Effector memory CD8-positive, alpha-beta T cell (primary cell): ENCODE measurements at regions not wholly inside any gene's neighbourhood (a gene's known extent, or its start where the extent isn't known, plus 50 kb on each side); places are given as distances from the start of the nearest gene placed in this dataset.

ENCODE experiments used
- ATAC-seq: fragments of 150-1000 bp; cut with Tn5 transposase; replicated peaks from 2 replicates; pipeline ENCODE4 v1.10.0; 2021; ENCODE audit warnings: mild to moderate bottlenecking, moderate library complexity
- DNase-seq, 3 experiments: peaks; one replicate each; pipeline ENCODE4 v3.0.0; 2021
- H3K27ac Mint-ChIP-seq, 2 donors: one replicate each; pipeline ENCODE4 v1.8.0; 2022; ENCODE audit warnings: mild to moderate bottlenecking in 2 of 2, mixed read lengths in 2 of 2, moderate library complexity in 2 of 2
- H3K27me3 Mint-ChIP-seq, 2 donors: one replicate each; pipeline ENCODE4 v1.8.0; 2022; ENCODE audit warnings: mixed read lengths in 2 of 2
- H3K36me3 Mint-ChIP-seq: one replicate; pipeline ENCODE4 v1.8.0; 2022; ENCODE audit warnings: mild to moderate bottlenecking, moderate library complexity, mixed read lengths; ENCODE audit not compliant: insufficient read depth
- H3K4me1 Mint-ChIP-seq, 2 donors: one replicate each; pipeline ENCODE4 v1.8.0; 2022; ENCODE audit warnings: low read depth in 2 of 2, mixed read lengths in 2 of 2
- H3K4me3 Mint-ChIP-seq, 2 donors: one replicate each; pipeline ENCODE4 v1.8.0; 2022; ENCODE audit warnings: mild to moderate bottlenecking in 2 of 2, mixed read lengths in 2 of 2, moderate library complexity in 2 of 2
- H3K9me3 Mint-ChIP-seq, 2 donors: one replicate each; pipeline ENCODE4 v1.8.0; 2022; ENCODE audit warnings: mixed read lengths in 2 of 2

DNA sequence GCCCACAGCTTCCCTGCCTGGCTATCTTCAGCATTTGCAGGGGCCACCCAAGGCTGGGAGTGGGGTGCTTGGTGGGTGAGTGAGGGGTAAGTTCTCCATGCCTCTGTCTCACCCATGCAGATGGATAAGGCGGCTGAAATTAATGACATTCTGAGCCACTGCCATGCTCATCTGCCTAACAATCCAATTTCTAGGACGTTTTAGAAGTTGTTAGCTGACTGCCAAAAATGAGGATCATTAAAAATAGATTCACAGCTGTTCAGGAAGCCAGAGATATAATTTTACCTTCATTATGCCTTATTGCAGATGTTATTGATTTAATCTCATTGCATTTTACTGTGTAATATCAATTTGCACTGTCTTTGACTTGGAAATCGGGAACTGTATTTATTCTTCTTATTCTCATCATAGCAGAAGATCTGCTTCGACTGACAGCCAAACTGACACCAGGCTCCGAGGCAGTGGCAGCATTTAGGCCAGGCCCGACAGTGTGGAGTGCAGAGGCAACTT, 334.4 kb upstream of the NPVF start:
- Mint-ChIP-seq H3K27ac (no peak overlapping the region), H3K27me3 (peaks cover 30 to 43% of the 10 kb centered on the region in 2 donors), H3K4me3 (no peak overlapping the region), H3K4me1 (peaks cover 0 to 7% of the 10 kb centered on the region in 2 donors), H3K9me3 (no peaks in the 10 kb centered on the region), H3K36me3 (no peaks in the 10 kb centered on the region)
- ATAC-seq (no peak), DNase-seq (no peak)

- Mint-ChIP-seq H3K4me3 (no peak overlapping the region), H3K27me3 (peaks cover 30 to 40% of the 10 kb centered on the region in 2 donors), H3K4me1 (peaks cover 0 to 7% of the 10 kb centered on the region in 2 donors), H3K36me3 (no peaks in the 10 kb centered on the region), H3K9me3 (no peaks in the 10 kb centered on the region), H3K27ac (no peak overlapping the region)
- DNase-seq, result no peak
- ATAC-seq, result no peak
Measured at GRCh38 chr7:25565002-25565401, 336.7 kb upstream of the NPVF start.

GRCh38 chr7:25565949-25566348, 337.7 kb upstream of the NPVF start:
- DNase-seq, result peak; percentile 45 to 70 (median 52)
- Mint-ChIP-seq H3K4me3 (no peak overlapping the region), H3K9me3 (no peaks in the 10 kb centered on the region), H3K36me3 (no peaks in the 10 kb centered on the region), H3K4me1 (peaks cover 0 to 7% of the 10 kb centered on the region in 2 donors), H3K27ac (no peak overlapping the region), H3K27me3 (peaks cover 25 to 30% of the 10 kb centered on the region in 2 donors)
- peak; percentile 53 for ATAC-seq

- peaks cover 14 to 16% of the 10 kb centered on the region in 2 donors for H3K27me3 Mint-ChIP-seq
- no peak overlapping the region for H3K4me3 Mint-ChIP-seq
- ATAC-seq, result no peak
- H3K36me3 Mint-ChIP-seq, result no peaks in the 10 kb centered on the region
- H3K4me1 Mint-ChIP-seq, result peaks cover 0 to 7% of the 10 kb centered on the region in 2 donors
- no peak overlapping the region for H3K27ac Mint-ChIP-seq
- DNase-seq, result no peak
- no peaks in the 10 kb centered on the region for H3K9me3 Mint-ChIP-seq
Measured at GRCh38 chr7:25567430-25567829, 339.1 kb upstream of the NPVF start.

- no peaks in the 10 kb centered on the region for H3K36me3 Mint-ChIP-seq
- peaks cover 13 to 19% of the 10 kb centered on the region in 2 donors for H3K27me3 Mint-ChIP-seq
- ATAC-seq (no peak), DNase-seq (no peak)
- H3K9me3 Mint-ChIP-seq, result no peaks in the 10 kb centered on the region
- no peak overlapping the region for H3K4me3 Mint-ChIP-seq
- peaks cover 0 to 7% of the 10 kb centered on the region in 2 donors for H3K4me1 Mint-ChIP-seq
- H3K27ac Mint-ChIP-seq, result no peak overlapping the region
Measured at GRCh38 chr7:25569765-25570164, 341.5 kb upstream of the NPVF start.

- ATAC-seq, result no peak
- no peak for DNase-seq
- H3K4me1 Mint-ChIP-seq, result no peaks in the 10 kb centered on the region
- H3K36me3 Mint-ChIP-seq, result no peaks in the 10 kb centered on the region
- no peak overlapping the region for H3K4me3 Mint-ChIP-seq
- no peak overlapping the region for H3K27ac Mint-ChIP-seq
- H3K9me3 Mint-ChIP-seq, result no peaks in the 10 kb centered on the region
- H3K27me3 Mint-ChIP-seq, result peaks cover 15 to 29% of the 10 kb centered on the region in 2 donors
Measured at GRCh38 chr7:25572423-25572822, 344.1 kb upstream of the NPVF start.

GRCh38 chr7:25574828-25575227, 346.5 kb upstream of the NPVF start:
- H3K36me3 Mint-ChIP-seq, result no peaks in the 10 kb centered on the region
- no peak overlapping the region for H3K27ac Mint-ChIP-seq
- ATAC-seq (no peak), DNase-seq (no peak)
- no peaks in the 10 kb centered on the region for H3K9me3 Mint-ChIP-seq
- no peak overlapping the region for H3K4me3 Mint-ChIP-seq
- H3K27me3 Mint-ChIP-seq, result peaks cover 26 to 35% of the 10 kb centered on the region in 2 donors
- no peaks in the 10 kb centered on the region for H3K4me1 Mint-ChIP-seq

DNA sequence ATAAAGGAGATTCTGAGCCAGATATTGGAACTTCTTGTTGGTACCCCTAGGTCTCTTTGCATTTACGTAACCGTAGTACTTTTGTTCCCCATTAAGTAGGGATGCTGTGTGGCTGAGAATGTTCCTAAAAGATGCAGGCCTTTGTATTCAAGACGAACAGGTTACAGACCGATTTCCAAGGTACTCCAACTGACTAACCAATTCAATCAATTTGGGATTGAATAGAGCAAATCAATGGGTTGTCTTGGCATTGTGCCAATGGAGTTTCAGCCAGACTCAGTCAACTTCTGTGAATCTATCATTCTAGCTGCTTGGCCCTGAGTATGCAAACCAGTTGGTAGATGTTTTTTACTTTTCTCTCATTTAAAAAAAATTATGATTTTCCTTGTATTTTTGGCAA, 347.3 kb upstream of the NPVF start:
- no peak overlapping the region for H3K4me3 Mint-ChIP-seq
- no peak overlapping the region for H3K27ac Mint-ChIP-seq
- ATAC-seq (no peak), DNase-seq (no peak)
- no peaks in the 10 kb centered on the region for H3K36me3 Mint-ChIP-seq
- H3K27me3 Mint-ChIP-seq, result peaks cover 33 to 41% of the 10 kb centered on the region in 2 donors
- no peaks in the 10 kb centered on the region for H3K4me1 Mint-ChIP-seq
- no peaks in the 10 kb centered on the region for H3K9me3 Mint-ChIP-seq

DNA sequence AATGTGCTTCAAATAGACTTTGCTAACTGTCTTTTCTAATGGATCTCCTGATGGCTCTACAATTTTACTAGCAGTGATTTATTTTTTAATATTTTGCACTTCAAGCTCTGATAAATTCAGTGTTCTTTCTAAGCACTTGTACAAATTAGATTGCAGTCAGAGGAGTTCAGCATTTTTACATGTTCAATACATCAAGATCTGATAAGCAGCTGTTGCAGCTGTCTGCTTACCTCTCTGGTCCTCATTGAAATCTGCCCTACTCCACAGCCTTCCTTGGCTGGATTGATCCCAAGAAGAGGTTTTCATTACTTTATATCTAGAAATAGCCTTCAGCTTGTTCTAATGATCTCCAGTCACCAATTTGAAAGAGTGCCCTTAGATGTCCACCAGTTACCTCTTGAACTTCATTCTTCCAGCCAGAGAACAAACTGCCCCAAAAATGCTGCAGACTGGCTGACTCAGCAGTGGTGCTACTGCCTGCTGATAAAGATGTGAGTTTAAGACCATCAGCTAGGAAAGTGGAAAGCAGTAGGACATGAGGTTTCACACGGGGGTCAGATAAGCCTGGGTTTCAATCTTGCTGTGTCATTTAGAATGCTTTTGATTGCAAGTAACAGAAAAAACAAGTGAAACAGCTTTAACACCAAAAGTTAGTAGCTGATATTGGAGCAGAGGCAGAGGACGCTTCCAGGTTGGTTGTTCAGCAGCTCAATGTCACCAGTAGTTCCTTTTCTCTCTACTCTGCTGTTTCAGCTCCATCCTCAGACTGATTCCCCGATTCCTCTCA, 350.9 kb upstream of the NPVF start:
- Mint-ChIP-seq H3K27me3 (peaks cover 37 to 50% of the 10 kb centered on the region in 2 donors), H3K27ac (no peak overlapping the region), H3K4me1 (no peaks in the 10 kb centered on the region), H3K4me3 (no peak overlapping the region), H3K9me3 (no peaks in the 10 kb centered on the region), H3K36me3 (no peaks in the 10 kb centered on the region)
- ATAC-seq (no peak), DNase-seq (no peak)

DNA sequence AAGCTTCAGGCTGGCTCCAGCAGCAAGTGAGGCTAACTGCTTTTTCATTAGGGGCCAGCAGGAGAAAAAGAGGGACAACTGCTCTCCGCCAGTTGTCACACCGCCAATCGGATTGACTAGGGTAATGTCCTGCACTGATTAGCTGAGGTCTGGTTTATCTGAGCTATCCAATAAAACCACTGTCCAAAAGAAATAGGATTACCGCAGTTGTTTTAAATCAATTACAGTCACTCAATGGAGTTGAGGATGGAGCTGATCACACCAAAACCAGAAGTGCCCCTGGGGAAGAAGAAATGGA, 351.4 kb upstream of the NPVF start:
- DNase-seq, result no peak

DNA sequence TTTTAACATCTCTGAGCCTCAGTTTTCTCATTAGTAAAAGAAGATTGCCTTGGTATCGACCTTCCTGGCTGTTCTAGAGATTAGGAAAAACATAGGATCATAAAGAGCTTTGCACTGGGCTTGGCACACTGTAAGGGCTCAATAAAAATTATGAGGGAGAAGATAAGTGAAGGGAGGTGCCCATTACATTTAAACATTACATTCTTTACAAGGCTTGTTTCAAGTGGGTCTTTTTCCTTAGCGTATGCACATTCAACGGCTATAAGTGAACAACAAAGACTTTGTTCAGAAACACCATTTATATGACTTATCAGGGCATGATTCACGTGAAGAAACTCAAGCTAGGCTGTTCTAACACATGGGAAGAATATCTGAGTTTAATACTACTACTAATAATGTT, 351.9 kb upstream of the NPVF start:
- DNase-seq (no peak), ATAC-seq (no peak)
- Mint-ChIP-seq H3K27ac (no peak overlapping the region), H3K4me1 (no peaks in the 10 kb centered on the region), H3K9me3 (no peaks in the 10 kb centered on the region), H3K4me3 (no peak overlapping the region), H3K27me3 (peaks cover 34 to 54% of the 10 kb centered on the region in 2 donors), H3K36me3 (no peaks in the 10 kb centered on the region)

More for the DNA sequence above, 351.4 kb upstream of the NPVF start:
- ATAC-seq, result no peak
- Mint-ChIP-seq H3K4me3 (no peak overlapping the region), H3K36me3 (no peaks in the 10 kb centered on the region), H3K4me1 (no peaks in the 10 kb centered on the region), H3K9me3 (no peaks in the 10 kb centered on the region), H3K27ac (no peak overlapping the region), H3K27me3 (peaks cover 37 to 50% of the 10 kb centered on the region in 2 donors)

GRCh38 chr7:25583621-25584020, 355.3 kb upstream of the NPVF start:
- Mint-ChIP-seq H3K9me3 (no peaks in the 10 kb centered on the region), H3K4me3 (no peak overlapping the region), H3K27ac (no peak overlapping the region), H3K27me3 (peaks cover 32 to 60% of the 10 kb centered on the region in 2 donors), H3K4me1 (no peaks in the 10 kb centered on the region), H3K36me3 (no peaks in the 10 kb centered on the region)
- DNase-seq (no peak), ATAC-seq (no peak)

DNA sequence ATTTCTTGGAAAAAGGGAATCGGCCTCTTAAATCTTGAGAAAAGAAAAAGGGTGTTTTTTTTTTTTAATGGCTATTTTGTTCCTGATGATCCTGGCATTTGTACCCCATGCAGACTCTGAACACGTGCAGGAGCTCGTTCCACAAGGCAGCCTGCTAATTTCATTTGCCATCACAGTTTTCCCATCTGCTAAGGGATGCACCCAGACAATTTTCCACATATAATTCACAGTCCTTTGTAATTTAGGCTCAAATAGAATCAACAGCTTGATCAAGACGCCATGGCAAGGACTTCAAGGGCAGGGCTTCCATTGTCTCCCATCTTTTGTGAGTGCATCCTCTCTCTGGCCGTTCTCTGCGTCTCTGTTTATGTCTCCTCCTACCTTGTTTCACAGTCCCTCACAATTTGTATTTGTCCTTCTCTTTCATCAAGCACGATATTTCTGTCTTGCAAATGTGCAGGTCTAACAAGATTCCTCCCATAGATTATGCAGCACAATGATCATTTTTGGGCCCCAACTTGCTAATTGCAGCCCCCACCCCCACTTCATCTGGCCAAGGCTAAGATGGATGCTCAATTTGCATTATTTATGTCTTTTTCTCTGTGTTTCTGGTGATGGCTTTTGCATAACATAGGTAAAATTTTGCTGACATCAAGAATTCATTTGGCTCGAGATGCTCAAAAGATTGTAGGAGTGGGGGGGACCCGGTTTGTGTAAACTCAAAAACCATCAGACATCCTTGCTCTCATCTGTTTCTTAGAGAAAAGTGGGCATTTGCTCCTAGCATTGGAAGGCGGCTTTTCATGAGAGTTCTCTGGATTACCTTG, 356.0 kb upstream of the NPVF start:
- DNase-seq (no peak), ATAC-seq (no peak)
- no peaks in the 10 kb centered on the region for H3K9me3 Mint-ChIP-seq
- H3K4me3 Mint-ChIP-seq, result no peak overlapping the region
- no peaks in the 10 kb centered on the region for H3K4me1 Mint-ChIP-seq
- no peaks in the 10 kb centered on the region for H3K36me3 Mint-ChIP-seq
- peaks cover 39 to 67% of the 10 kb centered on the region in 2 donors for H3K27me3 Mint-ChIP-seq
- H3K27ac Mint-ChIP-seq, result no peak overlapping the region

GRCh38 chr7:25586513-25586912, 358.2 kb upstream of the NPVF start:
- H3K4me3 Mint-ChIP-seq, result no peak overlapping the region
- peaks cover 40 to 57% of the 10 kb centered on the region in 2 donors for H3K27me3 Mint-ChIP-seq
- DNase-seq (no peak), ATAC-seq (no peak)
- no peaks in the 10 kb centered on the region for H3K4me1 Mint-ChIP-seq
- H3K27ac Mint-ChIP-seq, result no peak overlapping the region
- H3K9me3 Mint-ChIP-seq, result no peaks in the 10 kb centered on the region
- H3K36me3 Mint-ChIP-seq, result no peaks in the 10 kb centered on the region
